ENCODE measurements at regions not wholly inside any gene's neighbourhood (a gene's known extent, or its start where the extent isn't known, plus 50 kb on each side); places are given as distances from the start of the nearest gene placed in this dataset.
"Not testable (repeated sequence)": the region's sequence is repeated elsewhere in the genome, so short reads cannot be mapped to it uniquely, and the experiment has no call there.

GRCh38 chr5:99706160-99706559 is 777.4 kb upstream of the CHD1 start:
- no peak for DNase-seq

GRCh38 chr5:99702565-99702964 is 773.8 kb upstream of the CHD1 start:
- DNase-seq, result no peak

GRCh38 chr5:99694884-99695283 is 766.1 kb upstream of the CHD1 start:
- no peak for DNase-seq

GRCh38 chr5:99686538-99686937 is 757.7 kb upstream of the CHD1 start:
- no peak for DNase-seq

GRCh38 chr5:99675974-99676373 is 747.2 kb upstream of the CHD1 start:
- DNase-seq, result no peak

GRCh38 chr5:99674101-99674500 is 745.3 kb upstream of the CHD1 start:
- no peak for DNase-seq

GRCh38 chr5:99664972-99665371 is 736.2 kb upstream of the CHD1 start:
- DNase-seq, result no peak

GRCh38 chr5:99651298-99651697 is 722.5 kb upstream of the CHD1 start:
- no peak for DNase-seq

- no peak for DNase-seq
Observed at GRCh38 chr5:99646011-99646647, 717.3 kb upstream of the CHD1 start.

GRCh38 chr5:99644822-99645221 is 716.0 kb upstream of the CHD1 start:
- DNase-seq, result no peak

GRCh38 chr5:99640646-99641045 is 711.8 kb upstream of the CHD1 start:
- DNase-seq, result no peak

GRCh38 chr5:99639905-99640304 is 711.1 kb upstream of the CHD1 start:
- DNase-seq, result no peak

GRCh38 chr5:99636663-99637062 is 707.9 kb upstream of the CHD1 start:
- DNase-seq, result no peak

- DNase-seq, result no peak
Observed at GRCh38 chr5:99621772-99622681, 693.2 kb upstream of the CHD1 start.

GRCh38 chr5:99617335-99617734 is 688.5 kb upstream of the CHD1 start:
- no peak for DNase-seq

- no peak for DNase-seq
Observed at GRCh38 chr5:99614888-99615287, 686.1 kb upstream of the CHD1 start.

GRCh38 chr5:99607124-99607523 is 678.3 kb upstream of the CHD1 start:
- no peak for DNase-seq

- no peak for DNase-seq
Observed at GRCh38 chr5:99605904-99606303, 677.1 kb upstream of the CHD1 start.

- DNase-seq, result no peak
Observed at GRCh38 chr5:99600952-99601351, 672.1 kb upstream of the CHD1 start.

GRCh38 chr5:99590806-99591205 is 662.0 kb upstream of the CHD1 start:
- DNase-seq, result no peak

- DNase-seq, result no peak
Observed at GRCh38 chr5:99589424-99589823, 660.6 kb upstream of the CHD1 start.

GRCh38 chr5:99587983-99588382 is 659.2 kb upstream of the CHD1 start:
- DNase-seq, result no peak

GRCh38 chr5:99586878-99587277 is 658.1 kb upstream of the CHD1 start:
- DNase-seq, result no peak

- DNase-seq, result not testable (repeated sequence)
Observed at GRCh38 chr5:99581204-99581603, 652.4 kb upstream of the CHD1 start.
